ENCODE measurements at regions not wholly inside any gene's neighbourhood (a gene's known extent, or its start where the extent isn't known, plus 50 kb on each side); places are given as distances from the start of the nearest gene placed in this dataset.

- no peaks in the 10 kb centered on the region for H3K9me3 ChIP-seq (ENCODE audit: control insufficient read depth, insufficient read depth, low read depth, low read length)
- no peaks in the 10 kb centered on the region for H3K36me3 ChIP-seq (ENCODE audit: control insufficient read depth, insufficient read depth, low read length)
- ChIA-PET POLR2A (no interaction called here), CTCF (no interaction called here)
- no peaks in the 10 kb centered on the region; the same call in 1 of the 2 replicates for H3K4me1 ChIP-seq (ENCODE audit: control insufficient read depth, insufficient read depth, low read length)
- no TSS peak for BruUV-seq (replicated peaks)
- no peak overlapping the region for H3K4me3 ChIP-seq (ENCODE audit: low read depth in 2 of 2, low read length in 2 of 2)
- no peak overlapping the region for H3K27ac ChIP-seq (ENCODE audit: low read length)
- in situ Hi-C loops (cut with HindIII; ENCODE audit: low pct_unique_long_range_greater_than_20kb, low sequenced_read_pairs) (no loop called here), intact Hi-C loops (cut with micrococcal nuclease; ENCODE audit: unreplicated experiment) (no loop called here)
- TF ChIP-seq SIN3A (IDR thresholded peaks at IDR 0.05; ENCODE audit: borderline replicate concordance, insufficient read depth, low read depth, low read length), result no peak
- no peak for TF ChIP-seq REST (IDR thresholded peaks at IDR 0.05; ENCODE audit: insufficient read depth in 1 of 2, low read depth in 2 of 2, low read length in 1 of 2)
- TF ChIP-seq CTCF (IDR thresholded peaks at IDR 0.05), result no peak
- TF ChIP-seq POLR2AphosphoS5 (IDR thresholded peaks at IDR 0.05; ENCODE audit: low read depth, low read length), result no peak
- TF ChIP-seq TCF7L2 (IDR thresholded peaks at IDR 0.05; ENCODE audit: low read depth, low read length), result no peak
- DNase-seq (ENCODE audit: low read depth, low spot score) (no peak), ATAC-seq (no peak)
- H3K27me3 ChIP-seq (ENCODE audit: control insufficient read depth, insufficient read depth, low read length), result no peaks in the 10 kb centered on the region
Measured at GRCh38 chr15:31267161-31268107, 59.2 kb upstream of the KLF13 start.

GRCh38 chr15:31268108-31268501 is 58.5 kb upstream of the KLF13 start:
- Histone ChIP-seq H3K9me3 (ENCODE audit: control insufficient read depth, insufficient read depth, low read depth, low read length) (no peaks in the 10 kb centered on the region), H3K27ac (ENCODE audit: low read length) (no peak overlapping the region), H3K36me3 (ENCODE audit: control insufficient read depth, insufficient read depth, low read length) (no peaks in the 10 kb centered on the region), H3K4me3 (ENCODE audit: low read depth in 2 of 2, low read length in 2 of 2) (no peak overlapping the region), H3K27me3 (ENCODE audit: control insufficient read depth, insufficient read depth, low read length) (no peaks in the 10 kb centered on the region), H3K4me1 (ENCODE audit: control insufficient read depth, insufficient read depth, low read length) (no peaks in the 10 kb centered on the region; the same call in 1 of the 2 replicates)
- CTCF ChIA-PET, result no interaction called here
- no peak for DNase-seq (ENCODE audit: low read depth, low spot score)
- intact Hi-C loops (cut with micrococcal nuclease; ENCODE audit: unreplicated experiment) (no loop called here), in situ Hi-C loops (cut with HindIII; ENCODE audit: low pct_unique_long_range_greater_than_20kb, low sequenced_read_pairs) (no loop called here)
- BruUV-seq (replicated peaks), result no TSS peak
- TF ChIP-seq REST (IDR thresholded peaks at IDR 0.05; ENCODE audit: insufficient read depth in 1 of 2, low read depth in 2 of 2, low read length in 1 of 2), result no peak
- no peak for TF ChIP-seq SIN3A (IDR thresholded peaks at IDR 0.05; ENCODE audit: borderline replicate concordance, insufficient read depth, low read depth, low read length)
- TF ChIP-seq CTCF (IDR thresholded peaks at IDR 0.05), result no peak
- TF ChIP-seq POLR2AphosphoS5 (IDR thresholded peaks at IDR 0.05; ENCODE audit: low read depth, low read length), result no peak
- TF ChIP-seq TCF7L2 (IDR thresholded peaks at IDR 0.05; ENCODE audit: low read depth, low read length), result no peak
- ATAC-seq, result no peak
- POLR2A ChIA-PET, result no interaction called here

Data from Panc1 (cell line).